Nephron progenitor cell (in vitro differentiated cells): ENCODE measurements at regions not wholly inside any gene's neighbourhood (a gene's known extent, or its start where the extent isn't known, plus 50 kb on each side); places are given as distances from the start of the nearest gene placed in this dataset.

Experiments
- DNase-seq: peaks from one replicate; pipeline ENCODE4 v3.0.0; 2021
- H3K27ac Mint-ChIP-seq: 2 replicates; pipeline ENCODE4 v1.8.0; 2021; ENCODE audit warnings: mild to moderate bottlenecking, moderate library complexity, mixed read lengths
- H3K27me3 Mint-ChIP-seq: 2 replicates; pipeline ENCODE4 v1.8.0; 2021; ENCODE audit warnings: mild to moderate bottlenecking, low read depth, mixed read lengths; ENCODE audit not compliant: poor library complexity
- H3K36me3 Mint-ChIP-seq: 2 replicates; pipeline ENCODE4 v1.8.0; 2021; ENCODE audit warnings: low read depth, mixed read lengths
- H3K4me1 Mint-ChIP-seq: 2 replicates; pipeline ENCODE4 v1.8.0; 2021; ENCODE audit warnings: mixed read lengths
- H3K4me3 Mint-ChIP-seq: 2 replicates; pipeline ENCODE4 v1.8.0; 2021; ENCODE audit warnings: mild to moderate bottlenecking, moderate library complexity, mixed read lengths
- H3K9me3 Mint-ChIP-seq: 2 replicates; pipeline ENCODE4 v1.8.0; 2021; ENCODE audit warnings: mild to moderate bottlenecking, moderate library complexity, mixed read lengths
- TF ChIP-seq, protein P1 (sequence below): fragments of 200-600 bp; sonication (generic); IDR thresholded peaks from 2 replicates; pipeline ENCODE4 v1.5.0; 2021; ENCODE audit warnings: antibody characterized with exemption

GRCh38 chr16:54490112-54490488 is 203.5 kb upstream of the IRX3 start:
- Mint-ChIP-seq H3K9me3 (no peaks in the 10 kb centered on the region), H3K4me3 (no peak overlapping the region), H3K27me3 (peaks cover 12% of the 10 kb centered on the region), H3K4me1 (no peaks in the 10 kb centered on the region), H3K27ac (no peak overlapping the region), H3K36me3 (no peaks in the 10 kb centered on the region)
- no peak for DNase-seq
- TF ChIP-seq, protein P1, sequence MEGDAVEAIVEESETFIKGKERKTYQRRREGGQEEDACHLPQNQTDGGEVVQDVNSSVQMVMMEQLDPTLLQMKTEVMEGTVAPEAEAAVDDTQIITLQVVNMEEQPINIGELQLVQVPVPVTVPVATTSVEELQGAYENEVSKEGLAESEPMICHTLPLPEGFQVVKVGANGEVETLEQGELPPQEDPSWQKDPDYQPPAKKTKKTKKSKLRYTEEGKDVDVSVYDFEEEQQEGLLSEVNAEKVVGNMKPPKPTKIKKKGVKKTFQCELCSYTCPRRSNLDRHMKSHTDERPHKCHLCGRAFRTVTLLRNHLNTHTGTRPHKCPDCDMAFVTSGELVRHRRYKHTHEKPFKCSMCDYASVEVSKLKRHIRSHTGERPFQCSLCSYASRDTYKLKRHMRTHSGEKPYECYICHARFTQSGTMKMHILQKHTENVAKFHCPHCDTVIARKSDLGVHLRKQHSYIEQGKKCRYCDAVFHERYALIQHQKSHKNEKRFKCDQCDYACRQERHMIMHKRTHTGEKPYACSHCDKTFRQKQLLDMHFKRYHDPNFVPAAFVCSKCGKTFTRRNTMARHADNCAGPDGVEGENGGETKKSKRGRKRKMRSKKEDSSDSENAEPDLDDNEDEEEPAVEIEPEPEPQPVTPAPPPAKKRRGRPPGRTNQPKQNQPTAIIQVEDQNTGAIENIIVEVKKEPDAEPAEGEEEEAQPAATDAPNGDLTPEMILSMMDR: no peak

DNA sequence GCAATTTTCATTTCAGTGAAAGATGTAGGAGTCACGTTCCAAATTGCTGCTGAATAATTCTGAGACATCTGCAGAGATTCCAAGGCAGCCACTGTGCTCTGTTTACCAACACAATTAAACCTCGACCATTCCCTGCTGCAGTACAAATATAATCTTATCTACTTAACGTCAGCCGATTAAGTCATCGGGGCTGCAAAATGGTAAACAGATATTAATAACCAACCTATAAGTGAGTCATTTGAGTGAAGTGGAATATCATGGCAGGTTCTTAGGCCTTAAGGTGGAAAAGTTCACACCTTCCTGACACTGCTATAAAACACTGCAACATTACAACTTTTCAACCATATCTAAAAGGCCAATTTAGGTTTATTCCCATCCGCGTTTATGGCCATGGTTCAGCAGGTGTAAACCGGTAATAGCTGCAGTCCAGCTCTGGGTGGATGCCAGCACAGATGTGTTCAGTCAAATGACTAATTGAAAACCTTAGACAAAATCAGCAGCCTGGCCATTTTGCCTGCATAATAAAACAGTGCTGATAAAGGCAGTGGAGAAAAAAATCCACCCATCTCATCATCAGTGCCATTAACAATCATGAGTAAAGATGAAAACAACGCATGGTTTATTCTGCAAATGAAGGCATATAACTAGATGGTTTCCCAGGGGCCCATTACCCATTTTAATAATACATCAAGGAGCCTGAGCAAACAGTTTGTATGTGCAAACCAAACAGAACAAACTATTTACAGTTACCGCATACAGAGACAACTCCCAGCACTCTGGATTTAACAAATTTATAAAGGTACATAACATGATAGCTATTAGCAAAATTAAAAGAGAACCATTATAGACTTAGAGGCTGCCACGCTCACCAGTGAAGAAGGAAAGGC is 202.9 kb upstream of the IRX3 start:
- DNase-seq: no peak
- no peaks in the 10 kb centered on the region for H3K36me3 Mint-ChIP-seq
- H3K27ac Mint-ChIP-seq: no peak overlapping the region
- TF ChIP-seq, protein P1: no peak
- peaks cover under 1% of the 10 kb centered on the region for H3K4me1 Mint-ChIP-seq
- H3K9me3 Mint-ChIP-seq: no peaks in the 10 kb centered on the region
- H3K4me3 Mint-ChIP-seq: no peak overlapping the region
- peaks cover 12% of the 10 kb centered on the region for H3K27me3 Mint-ChIP-seq

DNA sequence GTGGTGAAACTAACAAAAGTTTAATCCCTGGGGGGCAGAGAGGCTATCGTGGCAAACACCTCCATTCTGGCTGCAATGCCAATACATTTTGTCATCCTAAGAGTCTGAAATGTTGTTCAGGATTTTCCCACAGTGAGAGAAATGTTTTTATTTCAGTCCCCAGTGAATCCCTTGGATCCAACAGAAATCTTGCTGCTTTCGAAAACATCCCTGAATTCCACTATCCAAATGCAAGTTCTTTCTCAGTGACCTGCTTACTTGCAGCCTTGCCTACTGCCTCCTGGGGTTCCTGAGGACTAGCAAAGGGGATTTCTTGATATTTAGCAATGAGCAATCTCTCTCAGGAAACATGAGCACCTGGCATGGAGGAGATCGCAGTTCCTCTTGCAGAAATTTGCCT is 202.1 kb upstream of the IRX3 start:
- TF ChIP-seq, protein P1: no peak
- H3K27ac Mint-ChIP-seq: no peak overlapping the region
- no peaks in the 10 kb centered on the region for H3K9me3 Mint-ChIP-seq

DNA sequence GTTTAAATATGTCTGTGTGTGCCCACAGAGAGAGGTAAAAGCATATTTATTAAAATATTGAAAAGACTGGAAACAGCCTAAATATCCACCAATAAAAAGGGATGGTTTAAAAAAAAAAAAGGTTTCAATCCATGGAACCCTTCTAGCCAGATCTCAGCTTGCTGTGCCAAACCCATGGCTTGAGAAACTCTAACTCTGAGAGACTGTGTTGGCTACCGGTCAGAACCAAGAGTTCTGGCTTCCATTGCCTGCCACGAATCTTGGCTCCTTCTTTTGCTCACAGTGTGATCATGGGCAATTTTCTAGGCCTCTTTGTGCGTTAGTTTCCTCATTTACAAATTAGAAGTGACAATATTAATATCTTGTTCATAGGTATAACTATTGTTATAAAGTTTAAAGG is 201.3 kb upstream of the IRX3 start:
- peaks cover 21% of the 10 kb centered on the region for H3K27me3 Mint-ChIP-seq
- no peak overlapping the region for H3K4me3 Mint-ChIP-seq
- H3K27ac Mint-ChIP-seq: no peak overlapping the region
- H3K4me1 Mint-ChIP-seq: peaks cover 6% of the 10 kb centered on the region
- no peaks in the 10 kb centered on the region for H3K36me3 Mint-ChIP-seq
- no peak for DNase-seq
- H3K9me3 Mint-ChIP-seq: no peaks in the 10 kb centered on the region
- TF ChIP-seq, protein P1: no peak

More for the DNA sequence above, 202.1 kb upstream of the IRX3 start:
- no peak for DNase-seq
- Mint-ChIP-seq H3K27me3 (peaks cover 17% of the 10 kb centered on the region), H3K4me3 (no peak overlapping the region), H3K4me1 (peaks cover 6% of the 10 kb centered on the region), H3K36me3 (no peaks in the 10 kb centered on the region)

DNA sequence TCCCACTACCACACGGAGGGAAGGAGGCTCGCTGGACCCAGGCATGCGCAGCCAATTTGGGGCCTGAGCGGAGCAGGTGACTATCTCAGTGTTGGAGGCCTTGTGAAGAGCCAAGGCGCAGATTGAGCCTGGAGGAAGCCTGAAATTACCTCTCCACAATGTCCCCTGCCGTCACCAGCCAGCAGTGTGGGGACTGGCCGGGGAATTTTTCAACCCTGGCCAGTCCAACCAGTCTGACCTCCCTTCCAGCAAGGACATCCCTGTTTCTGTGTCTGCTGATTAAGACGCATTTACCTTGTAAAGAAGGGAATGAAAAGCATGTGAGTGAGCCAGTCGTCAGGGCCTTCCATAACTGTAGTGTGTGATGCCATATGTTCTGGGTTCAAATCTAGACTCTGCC is 198.1 kb upstream of the IRX3 start:
- peaks cover 6% of the 10 kb centered on the region for H3K4me1 Mint-ChIP-seq
- peaks cover 16% of the 10 kb centered on the region for H3K27me3 Mint-ChIP-seq
- H3K27ac Mint-ChIP-seq: no peak overlapping the region
- no peaks in the 10 kb centered on the region for H3K36me3 Mint-ChIP-seq
- TF ChIP-seq, protein P1: no peak
- DNase-seq: no peak
- no peaks in the 10 kb centered on the region for H3K9me3 Mint-ChIP-seq
- no peak overlapping the region for H3K4me3 Mint-ChIP-seq
